SU-DHL-6 (cell line): ENCODE measurements at regions not wholly inside any gene's neighbourhood (a gene's known extent, or its start where the extent isn't known, plus 50 kb on each side); places are given as distances from the start of the nearest gene placed in this dataset.

ENCODE experiments used
- EZH2phosphoT487 ChIP-seq: fragments of 200-600 bp; sonication (generic), shearing (Covaris generic); conservative IDR thresholded peaks from 2 replicates; pipeline ENCODE4 v1.6.1; 2018; ENCODE audit warnings: mild to moderate bottlenecking, antibody characterized with exemption, low read length, moderate library complexity, mixed read lengths
- TF ChIP-seq, protein P1 (sequence below): fragments of 200-600 bp; sonication (generic); IDR thresholded peaks from one replicate; pipeline ENCODE4 v1.5.1; 2017; ENCODE audit warnings: antibody characterized with exemption, mild to moderate bottlenecking, low read length, moderate library complexity; ENCODE audit not compliant: insufficient read depth, poor library complexity, severe bottlenecking

DNA sequence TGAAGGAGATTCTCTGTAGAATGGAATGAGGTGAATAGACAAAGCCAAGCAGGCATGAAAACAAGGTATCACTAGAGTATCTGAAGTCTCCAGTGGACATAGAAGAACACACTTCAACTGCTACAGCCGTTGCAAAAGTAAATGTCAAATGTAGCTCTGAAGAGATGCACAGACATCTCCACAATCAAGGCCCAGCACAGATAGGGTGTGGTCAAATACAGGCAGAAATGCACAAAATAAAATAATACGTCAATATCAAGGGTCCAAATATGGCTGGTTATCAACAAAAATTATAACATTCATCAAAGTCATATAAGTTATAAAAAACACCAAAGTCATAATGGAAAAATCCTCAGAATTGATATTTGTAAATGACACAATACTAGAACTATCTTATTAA, 1107.3 kb downstream of the TMEM121 start:
- TF ChIP-seq, protein P1, sequence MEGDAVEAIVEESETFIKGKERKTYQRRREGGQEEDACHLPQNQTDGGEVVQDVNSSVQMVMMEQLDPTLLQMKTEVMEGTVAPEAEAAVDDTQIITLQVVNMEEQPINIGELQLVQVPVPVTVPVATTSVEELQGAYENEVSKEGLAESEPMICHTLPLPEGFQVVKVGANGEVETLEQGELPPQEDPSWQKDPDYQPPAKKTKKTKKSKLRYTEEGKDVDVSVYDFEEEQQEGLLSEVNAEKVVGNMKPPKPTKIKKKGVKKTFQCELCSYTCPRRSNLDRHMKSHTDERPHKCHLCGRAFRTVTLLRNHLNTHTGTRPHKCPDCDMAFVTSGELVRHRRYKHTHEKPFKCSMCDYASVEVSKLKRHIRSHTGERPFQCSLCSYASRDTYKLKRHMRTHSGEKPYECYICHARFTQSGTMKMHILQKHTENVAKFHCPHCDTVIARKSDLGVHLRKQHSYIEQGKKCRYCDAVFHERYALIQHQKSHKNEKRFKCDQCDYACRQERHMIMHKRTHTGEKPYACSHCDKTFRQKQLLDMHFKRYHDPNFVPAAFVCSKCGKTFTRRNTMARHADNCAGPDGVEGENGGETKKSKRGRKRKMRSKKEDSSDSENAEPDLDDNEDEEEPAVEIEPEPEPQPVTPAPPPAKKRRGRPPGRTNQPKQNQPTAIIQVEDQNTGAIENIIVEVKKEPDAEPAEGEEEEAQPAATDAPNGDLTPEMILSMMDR: no peak
- TF ChIP-seq EZH2phosphoT487: no peak
